DND-41 (cell line): ENCODE measurements at regions not wholly inside any gene's neighbourhood (a gene's known extent, or its start where the extent isn't known, plus 50 kb on each side); places are given as distances from the start of the nearest gene placed in this dataset.

Source experiments
- EZH2 ChIP-seq: IDR thresholded peaks from 3 replicates; pipeline ENCODE4 v1.6.1; 2012; ENCODE audit warnings: borderline replicate concordance, low read depth, mild to moderate bottlenecking, moderate library complexity, low read length, inconsistent platforms; ENCODE audit not compliant: severe bottlenecking
- TF ChIP-seq, protein P1 (sequence below): IDR thresholded peaks from 2 replicates; pipeline ENCODE4 v1.5.1; 2012; ENCODE audit warnings: borderline replicate concordance, low read length, moderate library complexity, mild to moderate bottlenecking; ENCODE audit not compliant: poor library complexity, severe bottlenecking; ENCODE audit errors: extremely low read depth

DNA sequence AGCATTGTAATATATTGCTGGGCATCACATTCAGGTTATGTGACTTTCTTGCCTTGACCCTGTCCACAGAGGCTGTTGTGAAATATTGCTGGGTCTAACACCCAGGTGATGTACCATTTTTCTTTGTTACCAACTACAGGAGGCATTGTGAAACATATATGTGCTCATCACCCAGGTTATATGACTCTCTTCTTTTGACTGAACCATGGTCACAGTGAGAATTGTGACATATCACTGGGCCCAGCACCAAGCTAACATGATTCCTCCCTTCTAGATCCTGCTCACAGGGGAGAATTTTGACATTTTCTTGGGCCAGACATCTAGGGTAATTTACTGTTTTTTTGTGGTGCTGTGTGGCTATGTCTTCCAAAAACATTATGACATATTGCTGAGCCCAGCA is 326.7 kb downstream of the RPS4Y2 start:
- no peak for TF ChIP-seq EZH2
- TF ChIP-seq, protein P1, sequence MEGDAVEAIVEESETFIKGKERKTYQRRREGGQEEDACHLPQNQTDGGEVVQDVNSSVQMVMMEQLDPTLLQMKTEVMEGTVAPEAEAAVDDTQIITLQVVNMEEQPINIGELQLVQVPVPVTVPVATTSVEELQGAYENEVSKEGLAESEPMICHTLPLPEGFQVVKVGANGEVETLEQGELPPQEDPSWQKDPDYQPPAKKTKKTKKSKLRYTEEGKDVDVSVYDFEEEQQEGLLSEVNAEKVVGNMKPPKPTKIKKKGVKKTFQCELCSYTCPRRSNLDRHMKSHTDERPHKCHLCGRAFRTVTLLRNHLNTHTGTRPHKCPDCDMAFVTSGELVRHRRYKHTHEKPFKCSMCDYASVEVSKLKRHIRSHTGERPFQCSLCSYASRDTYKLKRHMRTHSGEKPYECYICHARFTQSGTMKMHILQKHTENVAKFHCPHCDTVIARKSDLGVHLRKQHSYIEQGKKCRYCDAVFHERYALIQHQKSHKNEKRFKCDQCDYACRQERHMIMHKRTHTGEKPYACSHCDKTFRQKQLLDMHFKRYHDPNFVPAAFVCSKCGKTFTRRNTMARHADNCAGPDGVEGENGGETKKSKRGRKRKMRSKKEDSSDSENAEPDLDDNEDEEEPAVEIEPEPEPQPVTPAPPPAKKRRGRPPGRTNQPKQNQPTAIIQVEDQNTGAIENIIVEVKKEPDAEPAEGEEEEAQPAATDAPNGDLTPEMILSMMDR, result no peak
